IPS DF 6.9 (cell line): ENCODE measurements at regions not wholly inside any gene's neighbourhood (a gene's known extent, or its start where the extent isn't known, plus 50 kb on each side); places are given as distances from the start of the nearest gene placed in this dataset.

ENCODE experiments used
- DNase-seq: peaks from one replicate; pipeline ENCODE4 v3.0.0-alpha.2; 2013; ENCODE audit warnings: low read depth, low spot score
- H3K27ac ChIP-seq: one replicate; pipeline ENCODE4 v1.5.1; 2013; ENCODE audit warnings: low read length, control low read depth
- H3K27me3 ChIP-seq: 2 replicates; pipeline ENCODE4 v1.6.1; 2013; ENCODE audit warnings: mild to moderate bottlenecking, low read length; ENCODE audit not compliant: control insufficient read depth, insufficient read depth
- H3K36me3 ChIP-seq: 2 replicates; pipeline ENCODE4 v1.6.1; 2013; ENCODE audit warnings: low read length; ENCODE audit not compliant: control insufficient read depth, insufficient read depth
- H3K4me1 ChIP-seq: 2 replicates; pipeline ENCODE4 v1.6.1; 2013; ENCODE audit warnings: low read length; ENCODE audit not compliant: control insufficient read depth, insufficient read depth
- H3K4me3 ChIP-seq: 2 replicates; pipeline ENCODE4 v1.5.1; 2013; ENCODE audit warnings: mild to moderate bottlenecking, low read length
- H3K9me3 ChIP-seq: 2 replicates; pipeline ENCODE4 v1.6.1; 2013; ENCODE audit warnings: low read length, inconsistent platforms; ENCODE audit not compliant: control insufficient read depth, insufficient read depth
- WGBS: extraction: QIAGEN DNeasy Blood & Tissue Kit; methylation state at CpG from one replicate; pipeline ENCODE4 v1.1.7; 2013; ENCODE audit warnings: mixed read lengths, missing lambda C conversion rate; ENCODE audit not compliant: insufficient read length, insufficient coverage; 5-methylcytosine and 5-hydroxymethylcytosine counted together

DNA sequence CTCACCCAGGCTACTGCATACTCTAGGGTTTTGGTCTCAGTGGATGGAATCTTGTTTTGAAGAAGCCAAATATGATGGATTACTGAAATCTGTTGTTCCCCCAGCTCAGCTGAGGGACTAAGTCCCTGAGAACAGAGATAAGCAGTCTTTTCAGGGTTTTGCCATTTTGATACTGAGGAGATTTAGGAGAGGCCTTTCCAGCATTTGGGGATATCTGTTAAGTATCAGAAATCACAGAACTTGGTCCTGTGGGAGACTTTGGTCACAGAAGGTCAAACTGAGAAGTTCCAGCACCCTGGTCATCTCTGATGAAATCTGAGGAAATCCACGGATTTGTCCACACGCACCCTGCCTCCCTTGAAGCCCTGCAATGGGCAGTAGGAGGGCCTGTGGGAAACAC lies 181.0 kb upstream of the GADL1 start:
- Histone ChIP-seq H3K27ac (no peak overlapping the region), H3K9me3 (no peaks in the 10 kb centered on the region), H3K4me1 (no peaks in the 10 kb centered on the region), H3K36me3 (no peaks in the 10 kb centered on the region), H3K4me3 (no peak overlapping the region), H3K27me3 (no peaks in the 10 kb centered on the region; the same call in 1 of the 2 replicates)
- no peak for DNase-seq
- WGBS = no CpG with 5 or more reads among the region's 2 CpGs

DNA sequence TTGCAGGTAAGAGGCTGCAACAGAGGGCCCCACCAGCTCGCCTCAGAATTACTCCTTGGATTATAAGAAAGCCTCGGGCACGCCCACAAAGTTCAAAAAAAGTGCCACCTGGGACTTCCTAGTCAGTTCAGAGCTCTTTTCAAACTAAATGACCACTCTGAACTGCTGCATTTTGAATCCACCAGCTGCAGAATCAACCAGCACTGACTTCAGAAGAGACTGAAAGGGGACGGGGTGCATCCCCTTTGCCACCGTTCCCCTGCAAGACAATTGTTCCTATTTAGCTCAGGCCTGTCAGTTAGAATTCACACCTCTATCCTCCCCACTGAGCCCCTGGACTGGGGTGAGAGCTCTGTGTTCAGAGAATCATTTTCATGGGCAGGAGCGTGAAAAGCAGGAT lies 181.4 kb upstream of the GADL1 start:
- no peak for DNase-seq

DNA sequence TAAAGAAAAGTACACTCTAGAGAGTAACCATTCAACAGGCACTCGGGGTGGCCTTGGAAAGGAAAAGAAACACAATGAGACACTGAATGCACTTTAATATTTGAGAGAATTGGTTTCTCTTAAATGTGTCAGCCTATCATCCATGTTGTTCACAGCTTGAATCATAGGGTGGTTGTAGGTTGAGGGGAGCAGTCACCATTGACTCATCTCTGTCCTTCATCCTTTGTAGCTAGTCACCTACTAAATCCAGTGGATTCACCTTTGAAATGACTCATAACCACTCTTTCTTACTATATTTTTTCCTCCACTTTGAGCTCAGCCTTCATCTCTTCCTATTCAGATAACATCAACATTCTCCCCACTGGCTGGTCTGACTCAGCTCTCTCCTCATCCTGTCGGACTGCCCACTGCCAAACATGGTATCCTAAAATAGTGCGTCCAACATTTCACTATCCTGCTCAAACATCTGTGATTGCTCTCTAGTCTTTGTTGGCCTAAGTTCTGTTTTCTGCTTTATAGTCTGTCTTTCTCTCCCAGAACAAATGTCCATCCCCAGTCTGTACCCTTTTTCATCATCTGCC lies 182.7 kb upstream of the GADL1 start:
- no peaks in the 10 kb centered on the region; the same call in 1 of the 2 replicates for H3K4me1 ChIP-seq
- WGBS = no CpG with 5 or more reads among the region's 3 CpGs
- no peak overlapping the region for H3K4me3 ChIP-seq
- H3K27me3 ChIP-seq = no peaks in the 10 kb centered on the region; the same call in 1 of the 2 replicates
- H3K9me3 ChIP-seq = no peaks in the 10 kb centered on the region
- H3K36me3 ChIP-seq = no peaks in the 10 kb centered on the region
- H3K27ac ChIP-seq = no peak overlapping the region
- DNase-seq = no peak

More for the DNA sequence above, 181.4 kb upstream of the GADL1 start:
- Histone ChIP-seq H3K4me3 (no peak overlapping the region), H3K4me1 (no peaks in the 10 kb centered on the region; the same call in 1 of the 2 replicates), H3K27ac (no peak overlapping the region), H3K9me3 (no peaks in the 10 kb centered on the region), H3K36me3 (no peaks in the 10 kb centered on the region), H3K27me3 (no peaks in the 10 kb centered on the region; the same call in 1 of the 2 replicates)
- no CpG with 5 or more reads among the region's 6 CpGs for WGBS

DNA sequence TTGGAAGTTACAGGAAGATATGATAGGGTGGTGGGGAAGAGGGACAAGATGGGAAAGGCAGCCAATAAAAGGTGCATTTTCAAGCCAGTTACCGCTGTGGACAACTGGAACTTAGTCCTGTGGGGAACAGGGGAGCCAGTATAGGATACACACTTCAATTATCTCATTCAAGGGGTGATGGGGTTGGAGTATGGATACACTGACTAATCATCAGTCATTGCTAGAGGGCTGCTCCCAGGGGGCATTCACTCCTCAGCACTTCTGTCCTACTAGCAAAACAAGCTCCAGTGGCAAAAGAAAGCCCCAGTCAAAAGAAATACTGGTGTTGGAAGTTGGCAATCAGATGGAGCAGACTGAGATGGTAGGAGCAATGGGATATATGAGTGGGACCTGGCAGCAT lies 183.4 kb upstream of the GADL1 start:
- H3K9me3 ChIP-seq = no peaks in the 10 kb centered on the region
- H3K4me3 ChIP-seq = no peak overlapping the region
- no CpG with 5 or more reads among the region's 1 CpG for WGBS

DNA sequence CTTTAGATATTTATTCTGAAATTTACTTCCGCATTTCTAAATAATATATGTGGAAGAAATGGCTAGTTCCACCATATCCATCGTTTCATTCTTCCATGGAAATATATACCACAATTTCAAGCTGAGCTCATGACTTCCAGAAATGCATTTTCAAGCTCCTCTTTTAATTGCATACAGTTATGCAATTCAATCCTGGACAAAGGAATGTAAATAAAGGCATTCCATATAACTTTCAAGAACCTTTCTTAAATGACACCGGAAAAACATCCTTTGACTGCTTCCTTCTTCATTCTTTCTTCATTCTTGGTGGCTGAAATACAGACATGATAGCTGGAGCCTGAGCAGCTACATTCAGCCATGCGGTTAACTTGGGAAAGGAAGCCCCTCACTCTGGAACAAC lies 185.2 kb upstream of the GADL1 start:
- H3K4me3 ChIP-seq = no peak overlapping the region
- no peaks in the 10 kb centered on the region for H3K9me3 ChIP-seq
- no peaks in the 10 kb centered on the region; the same call in 1 of the 2 replicates for H3K4me1 ChIP-seq
- no peak for DNase-seq
- H3K27ac ChIP-seq = no peak overlapping the region
- no peaks in the 10 kb centered on the region; the same call in 1 of the 2 replicates for H3K27me3 ChIP-seq
- H3K36me3 ChIP-seq = no peaks in the 10 kb centered on the region
- no CpG with 5 or more reads among the region's 4 CpGs for WGBS

More for the DNA sequence above, 183.4 kb upstream of the GADL1 start:
- Histone ChIP-seq H3K27ac (no peak overlapping the region), H3K4me1 (no peaks in the 10 kb centered on the region; the same call in 1 of the 2 replicates), H3K27me3 (no peaks in the 10 kb centered on the region; the same call in 1 of the 2 replicates), H3K36me3 (no peaks in the 10 kb centered on the region)
- DNase-seq = no peak

DNA sequence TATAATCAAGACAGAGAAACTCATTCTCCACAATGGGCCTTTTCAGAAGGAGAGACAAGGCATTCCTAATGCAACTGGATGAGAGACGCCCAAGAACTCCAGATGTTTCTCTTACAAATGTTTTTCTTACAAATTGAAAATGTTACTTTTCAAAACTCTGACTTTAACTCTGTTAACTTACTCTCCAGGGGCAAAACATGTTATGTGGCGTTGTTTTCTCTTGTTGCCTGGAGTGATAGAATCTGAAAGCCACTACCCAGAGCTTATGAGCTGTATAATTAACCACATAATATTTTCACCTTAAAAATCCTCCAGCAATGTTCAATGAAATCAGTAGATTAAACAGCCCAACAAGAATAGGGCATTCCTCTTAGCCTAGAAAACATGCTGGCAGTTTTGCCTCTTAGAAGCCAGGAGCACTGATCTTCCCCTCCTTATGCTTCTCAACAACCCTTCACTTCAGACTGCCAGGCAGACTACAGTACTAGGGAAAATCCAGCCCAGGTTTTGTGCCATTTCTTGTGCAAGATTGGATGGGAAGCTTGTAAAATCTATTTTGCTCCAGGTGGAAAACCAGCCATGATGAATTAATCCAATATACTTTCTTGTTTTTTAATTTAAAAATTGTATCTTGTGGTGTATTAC lies 186.7 kb upstream of the GADL1 start:
- Histone ChIP-seq H3K9me3 (no peaks in the 10 kb centered on the region), H3K4me3 (no peak overlapping the region), H3K36me3 (no peaks in the 10 kb centered on the region), H3K27ac (no peak overlapping the region), H3K4me1 (no peaks in the 10 kb centered on the region; the same call in 1 of the 2 replicates), H3K27me3 (no peaks in the 10 kb centered on the region)
- no CpG with 5 or more reads among the region's 2 CpGs for WGBS
- no peak for DNase-seq

DNA sequence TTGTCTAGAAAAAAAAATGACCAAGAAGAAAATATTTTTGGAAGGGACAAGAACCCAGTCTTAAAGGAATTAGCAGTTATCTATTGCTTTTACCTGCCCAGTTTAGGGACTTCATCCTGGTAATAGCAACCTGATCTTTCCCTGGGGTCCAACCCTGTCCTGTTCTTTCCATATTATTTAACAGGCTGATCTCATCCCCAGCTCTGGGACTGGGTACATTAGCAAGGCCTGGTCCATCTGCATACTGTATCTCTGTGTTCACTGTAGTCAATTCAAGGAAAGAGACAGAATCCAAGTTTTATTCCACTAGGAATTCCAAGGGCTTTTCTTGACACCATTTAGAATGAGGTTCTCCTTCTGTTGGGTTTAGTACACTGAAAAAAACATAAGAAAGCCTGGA lies 191.7 kb upstream of the GADL1 start:
- no peak for DNase-seq
- no peak overlapping the region for H3K4me3 ChIP-seq
- H3K27ac ChIP-seq = no peak overlapping the region
- H3K36me3 ChIP-seq = no peaks in the 10 kb centered on the region
- H3K4me1 ChIP-seq = no peaks in the 10 kb centered on the region
- no peaks in the 10 kb centered on the region for H3K9me3 ChIP-seq
- no peaks in the 10 kb centered on the region for H3K27me3 ChIP-seq

DNA sequence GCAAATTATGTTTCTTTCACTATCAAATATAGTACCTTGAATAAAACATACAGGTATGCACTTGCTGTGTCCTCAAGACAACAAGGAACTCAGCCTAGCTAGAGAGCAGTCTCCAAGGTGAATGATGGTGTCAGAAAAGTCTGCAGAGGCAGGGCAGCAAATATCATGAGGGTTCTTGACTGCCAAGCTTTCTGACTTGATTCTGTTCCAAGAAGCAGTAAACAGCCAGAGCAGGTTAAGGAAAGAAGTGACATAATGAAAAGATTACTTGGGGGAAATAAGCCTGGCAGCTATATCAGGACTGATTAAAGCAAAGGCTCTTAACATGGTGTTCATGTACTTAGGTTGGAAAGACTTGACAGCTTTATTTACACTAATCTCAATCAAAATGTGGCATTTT lies 192.2 kb upstream of the GADL1 start:
- H3K4me1 ChIP-seq = no peaks in the 10 kb centered on the region
- no peak for DNase-seq
- no peaks in the 10 kb centered on the region for H3K36me3 ChIP-seq
- H3K4me3 ChIP-seq = no peak overlapping the region
- no peak overlapping the region for H3K27ac ChIP-seq
- H3K9me3 ChIP-seq = no peaks in the 10 kb centered on the region
- no peaks in the 10 kb centered on the region for H3K27me3 ChIP-seq

DNA sequence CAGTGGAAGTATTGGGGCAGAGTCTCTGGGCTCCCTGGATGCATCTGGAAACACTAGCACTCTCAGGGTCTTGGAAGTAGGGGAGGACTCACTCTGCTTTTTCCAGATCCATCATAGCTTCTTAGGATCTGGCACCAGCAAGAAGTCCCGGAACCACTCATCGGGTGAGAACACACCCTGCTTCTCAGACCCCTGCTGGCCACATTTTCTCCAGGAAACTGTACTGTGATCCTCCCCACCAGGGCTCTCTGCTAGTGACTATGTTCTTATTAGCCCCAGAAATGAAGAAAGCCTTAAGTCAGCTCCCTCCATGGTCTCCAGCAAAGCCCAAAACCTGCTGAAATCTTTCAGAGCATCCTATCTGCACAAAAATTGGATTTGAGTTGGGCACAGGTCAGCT lies 197.3 kb upstream of the GADL1 start:
- Histone ChIP-seq H3K9me3 (no peaks in the 10 kb centered on the region), H3K36me3 (no peaks in the 10 kb centered on the region), H3K4me1 (no peaks in the 10 kb centered on the region), H3K27me3 (no peaks in the 10 kb centered on the region), H3K4me3 (no peak overlapping the region), H3K27ac (no peak overlapping the region)
- WGBS = no CpG with 5 or more reads among the region's 2 CpGs
- no peak for DNase-seq

DNA sequence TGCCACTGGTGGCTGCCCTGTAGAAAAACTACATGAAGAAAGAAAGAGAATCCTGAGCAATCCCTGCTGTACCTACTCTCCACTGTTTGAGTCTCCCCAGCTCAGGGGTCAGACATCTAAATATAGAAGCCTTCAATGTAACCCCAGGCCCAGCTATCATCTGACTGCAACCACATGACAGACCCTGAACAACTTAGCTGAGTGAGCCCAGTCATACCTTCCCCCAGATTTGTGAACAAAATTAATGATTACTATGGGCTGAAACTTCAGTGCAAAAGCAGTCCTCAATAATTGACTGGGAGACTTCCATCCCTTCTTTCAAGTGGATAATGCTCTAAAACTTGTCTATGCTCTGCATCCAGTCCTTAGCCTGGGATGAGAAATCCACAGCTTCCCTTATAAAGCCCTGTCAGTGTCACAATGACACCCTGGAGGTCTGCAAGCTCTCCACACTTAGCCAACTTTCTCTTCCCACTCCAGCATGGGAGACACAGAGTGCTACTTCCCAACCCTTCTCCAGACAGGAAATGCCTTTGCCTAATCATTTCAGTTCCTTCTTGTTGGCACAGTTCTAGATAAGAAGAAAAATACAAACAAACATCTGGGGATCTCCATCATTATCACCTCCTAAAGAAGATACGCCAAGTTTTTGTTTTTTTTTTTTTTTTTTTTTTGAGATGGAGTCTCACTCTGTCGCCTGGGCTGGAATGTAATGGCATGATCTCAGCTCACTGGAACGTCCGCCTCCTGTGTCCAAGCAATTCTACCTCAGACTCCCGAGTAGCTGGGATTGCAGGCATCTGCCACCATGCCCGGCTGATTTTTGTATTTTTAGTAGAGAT lies 198.5 kb upstream of the GADL1 start:
- no CpG with 5 or more reads among the region's 6 CpGs for WGBS
- no peaks in the 10 kb centered on the region for H3K36me3 ChIP-seq
- H3K4me3 ChIP-seq = no peak overlapping the region
- H3K27ac ChIP-seq = no peak overlapping the region
- no peaks in the 10 kb centered on the region for H3K27me3 ChIP-seq
- no peaks in the 10 kb centered on the region for H3K9me3 ChIP-seq
- DNase-seq = no peak
- H3K4me1 ChIP-seq = no peaks in the 10 kb centered on the region
